HCT116 (cell line): ENCODE measurements at regions not wholly inside any gene's neighbourhood (a gene's known extent, or its start where the extent isn't known, plus 50 kb on each side); places are given as distances from the start of the nearest gene placed in this dataset.

Source experiments
- CTCF ChIP-seq, 3 experiments: fragments of 200-600 bp in 1 of 3; sonication (generic) in 1 of 3; IDR thresholded peaks in 2 of 3; conservative IDR thresholded peaks in 1 of 3; 2 replicates each; pipeline ENCODE4 v1.5.1; 2012 to 2017; ENCODE audit warnings: low read depth in 2 of 3, low read length in 2 of 3, antibody characterized with exemption in 1 of 3, borderline replicate concordance in 1 of 3, control low read depth in 1 of 3, mild to moderate bottlenecking in 1 of 3, mixed read lengths in 1 of 3, mixed run types in 1 of 3, moderate library complexity in 1 of 3; ENCODE audit not compliant: insufficient read depth in 1 of 3
- EZH2phosphoT487 ChIP-seq: fragments of 200-600 bp; IDR thresholded peaks from 2 replicates; pipeline ENCODE4 v1.6.1; 2018; ENCODE audit warnings: antibody characterized with exemption, borderline replicate concordance
- MAX ChIP-seq: IDR thresholded peaks from 2 replicates; pipeline ENCODE4 v1.6.1; 2012
- POLR2A ChIP-seq: IDR thresholded peaks from 2 replicates; pipeline ENCODE4 v1.7.0; 2011; ENCODE audit warnings: borderline replicate concordance; ENCODE audit not compliant: insufficient read depth, insufficient read length; ENCODE audit errors: extremely low read depth
- SIN3A ChIP-seq: IDR thresholded peaks from 2 replicates; pipeline ENCODE4 v1.6.1; 2012; ENCODE audit warnings: low read depth

DNA sequence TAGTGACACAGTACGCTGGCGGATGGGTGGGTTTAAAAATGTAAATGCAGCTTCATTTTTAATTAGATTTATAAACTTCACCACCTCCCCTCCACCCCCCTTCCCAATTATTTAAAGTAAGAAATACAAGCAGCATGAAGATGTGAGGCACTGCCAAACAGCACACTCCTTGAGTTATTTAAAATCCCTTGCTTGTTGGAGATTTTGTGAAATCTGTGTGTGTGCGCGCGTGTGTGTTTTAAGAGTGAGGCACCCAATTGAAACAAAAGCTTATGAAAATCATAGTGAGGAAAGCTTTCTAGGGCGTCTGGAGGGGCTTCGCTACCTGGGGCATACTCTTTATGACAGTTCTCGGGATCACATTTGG, 219.6 kb upstream of the IRX3 start:
- TF ChIP-seq CTCF (IDR thresholded peaks at IDR 0.05 in 2 of 3, conservative IDR thresholded peaks at IDR 0.05 in 1 of 3; ENCODE audit: borderline replicate concordance in 1 of 3, insufficient read depth in 1 of 3, low read depth in 2 of 3, low read length in 2 of 3) (no peak), MAX (no peak), POLR2A (no peak), EZH2phosphoT487 (no peak), SIN3A (no peak)
